Motor neuron (in vitro differentiated cells): ENCODE measurements at regions not wholly inside any gene's neighbourhood (a gene's known extent, or its start where the extent isn't known, plus 50 kb on each side); places are given as distances from the start of the nearest gene placed in this dataset.
A peak's percentile ranks its signal among the peaks of the same experiment; 100 is the strongest.

Experiments used
- ATAC-seq, 8 experiments: fragments of 200-7000 bp; cut with Tn5 transposase; replicated peaks in 6 of 8; 2 replicates each; pipeline ENCODE4 v1.8.0; 2021; ENCODE audit warnings: mild to moderate bottlenecking in 8 of 8, moderate library complexity in 8 of 8
- H3K27ac ChIP-seq, 2 donors: fragments of 250-450 bp; sonication (Bioruptor Pico); 2 replicates each; pipeline ENCODE4 v1.9.0; 2021; ENCODE audit warnings: antibody characterized with exemption in 2 of 2, mild to moderate bottlenecking in 2 of 2, moderate library complexity in 1 of 2
- H3K4me1 ChIP-seq, 2 donors: fragments of 250-450 bp; sonication (Bioruptor Pico); replicated peaks in 1 of 2; 2 replicates each; pipeline ENCODE4 v1.6.1; 2021; ENCODE audit warnings: antibody characterized with exemption in 2 of 2, mild to moderate bottlenecking in 2 of 2, moderate library complexity in 1 of 2
- H3K4me3 ChIP-seq, 5 donors: fragments of 250-450 bp; sonication (Bioruptor Pico); 2 replicates each; pipeline ENCODE4 v1.9.0; 2021; ENCODE audit warnings: antibody characterized with exemption in 5 of 5, mild to moderate bottlenecking in 5 of 5, moderate library complexity in 4 of 5
- WGBS, 10 experiments: fragments of 450-650 bp; shearing (Covaris generic); methylation state at CpG; one replicate each; pipeline ENCODE4 v1.0.0; 2022; 5-methylcytosine and 5-hydroxymethylcytosine counted together
- in situ Hi-C, 9 experiments: fragments of 400-800 bp; cut with MboI; loops; one replicate each; pipeline ENCODE4 v1.15.0; 2021; ENCODE audit warnings: low sequenced_read_pairs in 9 of 9, low pct_unique_long_range_greater_than_20kb in 2 of 9; ENCODE audit not compliant: unreplicated experiment in 9 of 9

- no peak overlapping the region for H3K27ac ChIP-seq
- no peak overlapping the region for H3K4me3 ChIP-seq
- 65 to 100% (median 82%) methylated on average over 1 to 2 of the region's 2 CpGs; no CpG with 5 or more reads in 4 of the 10 experiments for WGBS, 10 experiments
- in situ Hi-C loops: no loop called here
- peaks cover 0 to 3% of the 10 kb centered on the region in 2 donors for H3K4me1 ChIP-seq
- peak in 1 of 8 experiments; percentile 71 for ATAC-seq
These were observed 60.1 kb upstream of the SKOR2 start for GRCh38 chr18:47311585-47311984.
